ENCODE measurements at regions not wholly inside any gene's neighbourhood (a gene's known extent, or its start where the extent isn't known, plus 50 kb on each side); places are given as distances from the start of the nearest gene placed in this dataset.

- TF ChIP-seq EZH2 (IDR thresholded peaks at IDR 0.05; ENCODE audit: insufficient read depth, poor library complexity, severe bottlenecking), result no peak
- no peak for TF ChIP-seq EZH2phosphoT487 (IDR thresholded peaks at IDR 0.05; ENCODE audit: insufficient read depth, low read depth)
Observed at GRCh38 chr1:57848406-57848805, 424.5 kb upstream of the DAB1 start.
